Left forelimb (tissue), 1 donor: ENCODE measurements at regions not wholly inside any gene's neighbourhood (a gene's known extent, or its start where the extent isn't known, plus 50 kb on each side); places are given as distances from the start of the nearest gene placed in this dataset.
"Not testable (repeated sequence)": the region's sequence is repeated elsewhere in the genome, so short reads cannot be mapped to it uniquely, and the experiment has no call there.

Experiments used
- DNase-seq: peaks from one replicate; pipeline ENCODE4 v3.0.0-alpha.2; 2018; ENCODE audit warnings: low spot score

- DNase-seq = no peak
Observed at GRCh38 chr14:34090451-34090850, 139.6 kb upstream of the EGLN3 start.

- no peak for DNase-seq
Observed at GRCh38 chr14:34088914-34089313, 138.0 kb upstream of the EGLN3 start.

GRCh38 chr14:34087571-34087970 lies 136.7 kb upstream of the EGLN3 start:
- DNase-seq = no peak

- no peak for DNase-seq
Observed at GRCh38 chr14:34086223-34086757, 135.4 kb upstream of the EGLN3 start.

GRCh38 chr14:34085695-34086094 lies 134.8 kb upstream of the EGLN3 start:
- no peak for DNase-seq

- DNase-seq = no peak
Observed at GRCh38 chr14:34081576-34082136, 130.8 kb upstream of the EGLN3 start.

GRCh38 chr14:34081101-34081575 lies 130.3 kb upstream of the EGLN3 start:
- no peak for DNase-seq

- DNase-seq = not testable (repeated sequence)
Observed at GRCh38 chr14:34079643-34080042, 128.8 kb upstream of the EGLN3 start.

GRCh38 chr14:34078117-34078743 lies 127.4 kb upstream of the EGLN3 start:
- DNase-seq = no peak

- DNase-seq = no peak
Observed at GRCh38 chr14:34075826-34076225, 125.0 kb upstream of the EGLN3 start.

- no peak for DNase-seq
Observed at GRCh38 chr14:34075042-34075744, 124.3 kb upstream of the EGLN3 start.

GRCh38 chr14:34072921-34073320 lies 122.0 kb upstream of the EGLN3 start:
- no peak for DNase-seq

GRCh38 chr14:34072401-34072800 lies 121.5 kb upstream of the EGLN3 start:
- no peak for DNase-seq

GRCh38 chr14:34070917-34071407 lies 120.1 kb upstream of the EGLN3 start:
- DNase-seq = no peak

GRCh38 chr14:34069854-34070582 lies 119.1 kb upstream of the EGLN3 start:
- no peak for DNase-seq

- no peak for DNase-seq
Observed at GRCh38 chr14:34067587-34067986, 116.7 kb upstream of the EGLN3 start.

- no peak for DNase-seq
Observed at GRCh38 chr14:34065690-34066391, 115.0 kb upstream of the EGLN3 start.

- DNase-seq = no peak
Observed at GRCh38 chr14:34065236-34065635, 114.4 kb upstream of the EGLN3 start.

GRCh38 chr14:34064349-34064748 lies 113.5 kb upstream of the EGLN3 start:
- no peak for DNase-seq

- no peak for DNase-seq
Observed at GRCh38 chr14:34063470-34064164, 112.7 kb upstream of the EGLN3 start.

- DNase-seq = no peak
Observed at GRCh38 chr14:34063042-34063441, 112.2 kb upstream of the EGLN3 start.
